Sigmoid colon (tissue), 6 donors: ENCODE measurements at regions not wholly inside any gene's neighbourhood (a gene's known extent, or its start where the extent isn't known, plus 50 kb on each side); places are given as distances from the start of the nearest gene placed in this dataset.

ENCODE experiments used
- DNase-seq: peaks from one replicate; pipeline ENCODE4 v3.0.0-alpha.2; 2019
- H3K27ac ChIP-seq, 4 donors: fragments of 200-600 bp; sonication (generic); one replicate each; pipeline ENCODE4 v1.5.1; 2016 to 2019; ENCODE audit warnings: mild to moderate bottlenecking in 1 of 4
- H3K27me3 ChIP-seq, 3 donors: fragments of 200-600 bp; sonication (generic); one replicate each; pipeline ENCODE4 v1.5.1; 2019; ENCODE audit warnings: mild to moderate bottlenecking in 1 of 3
- H3K36me3 ChIP-seq, 4 donors: fragments of 200-600 bp; sonication (generic); one replicate each; pipeline ENCODE4 v1.5.1; 2016 to 2019
- H3K4me1 ChIP-seq, 4 donors: fragments of 200-600 bp; sonication (generic); one replicate each; pipeline ENCODE4 v1.5.1; 2017 to 2019
- H3K4me3 ChIP-seq, 4 donors: fragments of 200-600 bp; sonication (generic); one replicate each; pipeline ENCODE4 v1.5.1; 2017 to 2019; ENCODE audit warnings: mild to moderate bottlenecking in 2 of 4, moderate library complexity in 1 of 4
- H3K9me3 ChIP-seq, 4 donors: fragments of 200-600 bp in 3 of 4; sonication (generic) in 3 of 4; one replicate each; pipeline versions ENCODE4 v1.5.1 to v1.6.1; 2013 to 2019
- EP300 ChIP-seq, 4 donors: sonication (generic); formaldehyde crosslinking; IDR thresholded peaks; one replicate each; pipeline ENCODE4 v1.6.1; 2017; ENCODE audit warnings: antibody characterized with exemption in 4 of 4
- POLR2A ChIP-seq, 2 donors: fragments of 450-650 bp; IDR thresholded peaks; one replicate each; pipeline ENCODE4 v1.6.1; 2016; ENCODE audit warnings: antibody characterized with exemption in 2 of 2, mild to moderate bottlenecking in 2 of 2, moderate library complexity in 2 of 2
- POLR2AphosphoS5 ChIP-seq, 4 donors: sonication (generic); formaldehyde crosslinking; IDR thresholded peaks; one replicate each; pipeline ENCODE4 v1.6.1; 2017; ENCODE audit warnings: antibody characterized with exemption in 4 of 4
- WGBS, 2 donors: extraction: QIAGEN DNeasy Blood & Tissue Kit; methylation state at CpG; one replicate each; pipeline ENCODE4 v1.1.7; 2013; 5-methylcytosine and 5-hydroxymethylcytosine counted together
- intact Hi-C: fragments of 100-400 bp; cut with DNase I; formaldehyde crosslinking; loops from one replicate; pipeline ENCODE4 v1.15.1; 2023
- TF ChIP-seq, protein P1 (sequence below), 4 experiments: fragments of 450-650 bp in 3 of 4; fragments of 200-600 bp in 1 of 4; IDR thresholded peaks; one replicate each; pipeline ENCODE4 v1.5.1; 2016 to 2019; ENCODE audit warnings: antibody characterized with exemption in 4 of 4, mild to moderate bottlenecking in 3 of 4, moderate library complexity in 2 of 4
- donor health status: healthy with polysubstance abuse.
- donor health status: healthy.

DNA sequence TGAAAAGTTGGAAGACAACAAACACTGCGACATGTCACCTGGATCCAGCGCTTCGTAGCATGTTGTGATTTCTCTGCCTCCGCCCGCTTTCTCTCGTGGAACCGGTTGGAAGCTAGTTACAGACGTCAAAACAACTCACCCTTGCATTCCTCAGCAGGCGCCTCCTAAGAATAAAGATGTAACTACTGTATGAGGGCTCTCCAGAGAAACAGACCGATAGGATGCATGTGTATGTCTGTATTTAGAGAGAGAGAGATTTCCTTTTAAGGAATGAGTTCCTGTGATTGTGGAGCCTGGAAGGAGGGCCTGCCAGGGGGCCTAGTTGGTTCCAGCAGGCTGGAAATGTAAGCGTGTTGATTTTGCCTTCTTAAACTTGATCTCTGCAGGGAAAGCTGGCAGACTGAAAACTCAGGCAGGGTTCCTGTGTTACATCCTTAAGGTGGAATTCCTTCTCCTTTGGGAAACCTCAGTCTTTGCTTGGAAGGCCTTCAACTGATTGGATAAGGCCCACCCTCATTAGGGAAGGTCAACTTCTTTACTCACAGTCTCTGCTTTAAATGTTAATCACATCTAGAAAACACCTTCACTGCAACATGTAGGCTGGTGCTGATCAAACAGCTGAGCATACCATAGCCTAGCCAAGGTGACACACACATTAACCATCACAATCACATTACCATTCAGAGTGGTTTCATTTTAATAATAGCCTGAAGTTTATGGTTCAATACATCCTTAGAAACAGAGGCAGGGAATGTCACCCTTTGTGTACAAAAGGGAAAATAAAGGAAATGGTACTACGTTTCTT, 163.8 kb downstream of the SYK start:
- Histone ChIP-seq H3K36me3 (no peaks in the 10 kb centered on the region), H3K27ac (peak overlapping the region in 3 of 4 donors; percentile 39 to 81 (median 67)), H3K9me3 (no peaks in the 10 kb centered on the region), H3K4me3 (peak overlapping the region; percentile 26 to 43 (median 36)), H3K27me3 (no peaks in the 10 kb centered on the region), H3K4me1 (peaks cover 0 to 6% (median 0%) of the 10 kb centered on the region in 4 donors)
- TF ChIP-seq, protein P1, sequence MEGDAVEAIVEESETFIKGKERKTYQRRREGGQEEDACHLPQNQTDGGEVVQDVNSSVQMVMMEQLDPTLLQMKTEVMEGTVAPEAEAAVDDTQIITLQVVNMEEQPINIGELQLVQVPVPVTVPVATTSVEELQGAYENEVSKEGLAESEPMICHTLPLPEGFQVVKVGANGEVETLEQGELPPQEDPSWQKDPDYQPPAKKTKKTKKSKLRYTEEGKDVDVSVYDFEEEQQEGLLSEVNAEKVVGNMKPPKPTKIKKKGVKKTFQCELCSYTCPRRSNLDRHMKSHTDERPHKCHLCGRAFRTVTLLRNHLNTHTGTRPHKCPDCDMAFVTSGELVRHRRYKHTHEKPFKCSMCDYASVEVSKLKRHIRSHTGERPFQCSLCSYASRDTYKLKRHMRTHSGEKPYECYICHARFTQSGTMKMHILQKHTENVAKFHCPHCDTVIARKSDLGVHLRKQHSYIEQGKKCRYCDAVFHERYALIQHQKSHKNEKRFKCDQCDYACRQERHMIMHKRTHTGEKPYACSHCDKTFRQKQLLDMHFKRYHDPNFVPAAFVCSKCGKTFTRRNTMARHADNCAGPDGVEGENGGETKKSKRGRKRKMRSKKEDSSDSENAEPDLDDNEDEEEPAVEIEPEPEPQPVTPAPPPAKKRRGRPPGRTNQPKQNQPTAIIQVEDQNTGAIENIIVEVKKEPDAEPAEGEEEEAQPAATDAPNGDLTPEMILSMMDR (IDR thresholded peaks at IDR 0.05): no peak
- peak in 1 of 4 donors; percentile 13 for TF ChIP-seq POLR2AphosphoS5 (IDR thresholded peaks at IDR 0.05)
- peak in 1 of 4 donors; percentile 20 for TF ChIP-seq EP300 (IDR thresholded peaks at IDR 0.05)
- no peak for TF ChIP-seq POLR2A (IDR thresholded peaks at IDR 0.05)
- WGBS, 2 donors: 74 to 84% methylated on average over 12 of the region's 12 CpGs
- intact Hi-C loops: no loop called here
- DNase-seq: no peak

- H3K4me3 ChIP-seq: no peak overlapping the region
- H3K27me3 ChIP-seq: no peaks in the 10 kb centered on the region
- H3K27ac ChIP-seq: peak overlapping the region in 1 of 4 donors; percentile 81
- 80 to 84% methylated on average over 2 of the region's 2 CpGs for WGBS, 2 donors
- peaks cover 0 to 12% (median 0%) of the 10 kb centered on the region in 4 donors for H3K4me1 ChIP-seq
- H3K36me3 ChIP-seq: no peaks in the 10 kb centered on the region
- H3K9me3 ChIP-seq: no peaks in the 10 kb centered on the region
- TF ChIP-seq, protein P1 (IDR thresholded peaks at IDR 0.05): no peak
- TF ChIP-seq POLR2AphosphoS5 (IDR thresholded peaks at IDR 0.05) (no peak), EP300 (IDR thresholded peaks at IDR 0.05) (no peak), POLR2A (IDR thresholded peaks at IDR 0.05) (no peak)
- DNase-seq: no peak
- intact Hi-C loops: no loop called here
Observed at GRCh38 chr9:90966031-90966290, 164.3 kb downstream of the SYK start.

- H3K9me3 ChIP-seq: no peaks in the 10 kb centered on the region
- intact Hi-C loops: no loop called here
- peak overlapping the region in 1 of 4 donors; percentile 81 for H3K27ac ChIP-seq
- H3K36me3 ChIP-seq: no peaks in the 10 kb centered on the region
- WGBS, 2 donors: 86 to 90% methylated on average over 19 of the region's 19 CpGs
- H3K4me3 ChIP-seq: no peak overlapping the region
- TF ChIP-seq, protein P1 (IDR thresholded peaks at IDR 0.05): no peak
- TF ChIP-seq POLR2A (IDR thresholded peaks at IDR 0.05): no peak
- no peak for TF ChIP-seq EP300 (IDR thresholded peaks at IDR 0.05)
- TF ChIP-seq POLR2AphosphoS5 (IDR thresholded peaks at IDR 0.05): no peak
- H3K27me3 ChIP-seq: no peaks in the 10 kb centered on the region
- peaks cover 0 to 14% (median 0%) of the 10 kb centered on the region in 4 donors for H3K4me1 ChIP-seq
- no peak for DNase-seq
Observed at GRCh38 chr9:90966480-90967144, 165.0 kb downstream of the SYK start.

DNA sequence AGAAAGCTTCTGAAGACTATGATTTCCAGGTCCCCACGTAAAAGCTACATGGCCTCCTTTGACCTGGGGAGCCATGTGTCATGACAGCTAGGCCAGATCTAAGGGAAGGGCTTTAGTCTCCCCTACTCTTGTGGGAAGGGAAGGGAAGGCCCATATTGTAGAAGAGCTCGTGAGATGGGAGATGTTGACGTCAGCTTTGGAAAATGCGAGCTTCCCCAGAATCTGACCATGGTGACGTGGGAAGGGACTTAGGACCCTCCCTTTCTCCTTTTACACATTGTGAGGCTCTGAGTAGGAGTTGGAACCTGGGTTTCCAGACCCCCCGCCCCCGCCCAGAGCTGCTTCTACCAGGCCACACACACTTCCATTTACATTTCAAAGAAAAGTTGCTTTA, 165.5 kb downstream of the SYK start:
- DNase-seq: no peak
- Histone ChIP-seq H3K9me3 (no peaks in the 10 kb centered on the region), H3K27ac (peak overlapping the region in 1 of 4 donors; percentile 81), H3K36me3 (no peaks in the 10 kb centered on the region), H3K4me3 (no peak overlapping the region), H3K4me1 (peaks cover 0 to 14% (median 0%) of the 10 kb centered on the region in 4 donors), H3K27me3 (no peaks in the 10 kb centered on the region)
- intact Hi-C loops: no loop called here
- TF ChIP-seq POLR2A (IDR thresholded peaks at IDR 0.05) (no peak), EP300 (IDR thresholded peaks at IDR 0.05) (no peak)
- WGBS, 2 donors: 94 to 98% methylated on average over 7 of the region's 7 CpGs

GRCh38 chr9:90969021-90969675, 167.5 kb downstream of the SYK start:
- Histone ChIP-seq H3K27me3 (no peaks in the 10 kb centered on the region), H3K9me3 (no peaks in the 10 kb centered on the region), H3K36me3 (no peaks in the 10 kb centered on the region), H3K4me3 (no peak overlapping the region), H3K27ac (no peak overlapping the region), H3K4me1 (peaks cover 0 to 23% (median 0%) of the 10 kb centered on the region in 4 donors)
- intact Hi-C loops: no loop called here
- no peak for TF ChIP-seq POLR2A (IDR thresholded peaks at IDR 0.05)
- no peak for TF ChIP-seq EP300 (IDR thresholded peaks at IDR 0.05)
- TF ChIP-seq, protein P1 (IDR thresholded peaks at IDR 0.05): no peak
- no peak for TF ChIP-seq POLR2AphosphoS5 (IDR thresholded peaks at IDR 0.05)
- no peak for DNase-seq
- 91 to 94% methylated on average over 10 of the region's 10 CpGs for WGBS, 2 donors
